ENCODE measurements at regions not wholly inside any gene's neighbourhood (a gene's known extent, or its start where the extent isn't known, plus 50 kb on each side); places are given as distances from the start of the nearest gene placed in this dataset.

GRCh38 chr13:37273836-37274235, 168.4 kb upstream of the CSNK1A1L start:
- no peak for TF ChIP-seq POLR2A (IDR thresholded peaks at IDR 0.05)
- TF ChIP-seq CTCF (IDR thresholded peaks at IDR 0.05): no peak
- no peak for TF ChIP-seq EP300 (IDR thresholded peaks at IDR 0.05)
